ENCODE measurements at regions not wholly inside any gene's neighbourhood (a gene's known extent, or its start where the extent isn't known, plus 50 kb on each side); places are given as distances from the start of the nearest gene placed in this dataset.

DNA sequence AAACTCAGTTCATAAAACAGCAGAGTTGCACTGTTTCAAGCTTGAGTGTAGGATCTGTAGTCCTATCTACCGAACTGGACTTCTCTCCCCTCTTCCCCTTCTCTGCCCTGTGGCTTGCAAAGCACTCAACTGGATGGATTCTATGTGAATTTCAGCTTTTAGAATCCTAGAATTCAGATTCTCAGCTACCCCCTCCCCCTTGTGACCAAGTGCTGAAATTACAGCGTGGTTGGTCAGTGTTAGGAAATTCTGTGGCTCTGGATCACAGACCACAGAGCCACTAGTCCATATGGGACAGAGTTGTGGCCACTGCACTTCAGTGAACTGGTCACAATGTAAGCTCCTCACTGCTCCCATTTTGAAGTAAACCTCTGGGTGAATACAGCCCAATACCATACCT lies 64.6 kb upstream of the TRPC5 start:
- Histone ChIP-seq H3K36me3 (no peaks in the 10 kb centered on the region), H3K4me1 (ENCODE audit: low read depth) (no peaks in the 10 kb centered on the region), H3K9me3 (ENCODE audit: low read depth) (no peaks in the 10 kb centered on the region), H3K4me3 (no peak overlapping the region), H3K27me3 (no peaks in the 10 kb centered on the region), H3K27ac (no peak overlapping the region)
- peak in 1 of 2 donors; percentile 47 for DNase-seq (ENCODE audit: low read depth in 1 of 2, low spot score in 1 of 2)
- TF ChIP-seq, protein P1, sequence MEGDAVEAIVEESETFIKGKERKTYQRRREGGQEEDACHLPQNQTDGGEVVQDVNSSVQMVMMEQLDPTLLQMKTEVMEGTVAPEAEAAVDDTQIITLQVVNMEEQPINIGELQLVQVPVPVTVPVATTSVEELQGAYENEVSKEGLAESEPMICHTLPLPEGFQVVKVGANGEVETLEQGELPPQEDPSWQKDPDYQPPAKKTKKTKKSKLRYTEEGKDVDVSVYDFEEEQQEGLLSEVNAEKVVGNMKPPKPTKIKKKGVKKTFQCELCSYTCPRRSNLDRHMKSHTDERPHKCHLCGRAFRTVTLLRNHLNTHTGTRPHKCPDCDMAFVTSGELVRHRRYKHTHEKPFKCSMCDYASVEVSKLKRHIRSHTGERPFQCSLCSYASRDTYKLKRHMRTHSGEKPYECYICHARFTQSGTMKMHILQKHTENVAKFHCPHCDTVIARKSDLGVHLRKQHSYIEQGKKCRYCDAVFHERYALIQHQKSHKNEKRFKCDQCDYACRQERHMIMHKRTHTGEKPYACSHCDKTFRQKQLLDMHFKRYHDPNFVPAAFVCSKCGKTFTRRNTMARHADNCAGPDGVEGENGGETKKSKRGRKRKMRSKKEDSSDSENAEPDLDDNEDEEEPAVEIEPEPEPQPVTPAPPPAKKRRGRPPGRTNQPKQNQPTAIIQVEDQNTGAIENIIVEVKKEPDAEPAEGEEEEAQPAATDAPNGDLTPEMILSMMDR (IDR thresholded peaks at IDR 0.05; ENCODE audit: low read depth, low read length), result peak; percentile 18

DNA sequence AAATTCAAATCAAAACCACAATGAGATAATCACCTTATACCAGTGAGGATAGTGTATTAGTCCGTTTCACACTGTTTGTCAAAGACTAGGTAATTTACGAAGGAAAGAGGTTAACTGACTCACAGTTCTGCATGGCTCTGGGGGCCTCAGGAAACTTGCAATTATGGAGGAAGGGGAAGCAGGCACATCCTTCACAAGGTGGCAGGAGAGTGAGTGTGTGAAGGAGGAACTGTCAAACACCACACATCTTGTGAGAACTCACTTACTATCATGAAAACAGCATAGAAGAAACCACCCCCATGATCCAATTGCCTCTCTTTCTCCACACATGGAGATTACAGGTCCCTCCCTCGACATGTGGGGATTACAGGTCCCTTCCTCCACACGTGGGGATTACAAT lies 54.7 kb upstream of the TRPC5 start:
- Histone ChIP-seq H3K4me1 (ENCODE audit: low read depth) (no peaks in the 10 kb centered on the region), H3K4me3 (no peak overlapping the region), H3K36me3 (no peaks in the 10 kb centered on the region), H3K9me3 (ENCODE audit: low read depth) (no peaks in the 10 kb centered on the region), H3K27me3 (no peaks in the 10 kb centered on the region), H3K27ac (no peak overlapping the region)
- TF ChIP-seq, protein P1 (IDR thresholded peaks at IDR 0.05; ENCODE audit: low read depth, low read length), result no peak
- no peak for DNase-seq (ENCODE audit: low read depth in 1 of 2, low spot score in 1 of 2)
